ENCODE measurements at regions not wholly inside any gene's neighbourhood (a gene's known extent, or its start where the extent isn't known, plus 50 kb on each side); places are given as distances from the start of the nearest gene placed in this dataset.

GRCh38 chr7:121449329-121449728 is 53.2 kb upstream of the FAM3C start:
- DNase-seq (ENCODE audit: low read depth) = no peak

GRCh38 chr7:121448429-121448828 is 52.3 kb upstream of the FAM3C start:
- DNase-seq (ENCODE audit: low read depth) = no peak

GRCh38 chr7:121447911-121448300 is 51.8 kb upstream of the FAM3C start:
- no peak for DNase-seq (ENCODE audit: low read depth)

- DNase-seq (ENCODE audit: low read depth) = no peak
Measured at GRCh38 chr7:121447243-121447910, 51.3 kb upstream of the FAM3C start.

GRCh38 chr7:121446526-121446925 is 50.4 kb upstream of the FAM3C start:
- DNase-seq (ENCODE audit: low read depth) = no peak

Data from HS-5 (cell line).